B cell (primary cell): ENCODE measurements at regions not wholly inside any gene's neighbourhood (a gene's known extent, or its start where the extent isn't known, plus 50 kb on each side); places are given as distances from the start of the nearest gene placed in this dataset.
A peak's percentile ranks its signal among the peaks of the same experiment; 100 is the strongest.

Experiments used
- ATAC-seq: fragments of 200-7000 bp; cut with Tn5 transposase; one replicate; pipeline ENCODE4 v1.10.0; 2021; ENCODE audit warnings: low read depth, mild to moderate bottlenecking, moderate number of reproducible peaks, moderate library complexity
- CTCF ChIA-PET: fragments of 350-600 bp; sonication (Branson Sonifier 250); formaldehyde crosslinking; loops from one replicate; lab custom pipeline; 2021; ENCODE audit warnings: antibody characterized with exemption, inconsistent platforms; lab: Charles Lee
- POLR2A ChIA-PET: fragments of 350-600 bp; sonication (Branson Sonifier 250); formaldehyde crosslinking; loops from one replicate; lab custom pipeline; 2021; ENCODE audit warnings: antibody characterized with exemption; lab: Charles Lee
- DNase-seq: peaks from one replicate; pipeline ENCODE4 v3.0.0; 2013
- H2AFZ ChIP-seq: 2 replicates; pipeline ENCODE4 v1.6.1; 2012; ENCODE audit warnings: mild to moderate bottlenecking, low read depth, low read length; ENCODE audit not compliant: insufficient read depth, poor library complexity, severe bottlenecking
- H3K27ac ChIP-seq, 2 donors: 1 replicate in 1 of 2; 2 replicates in 1 of 2; pipeline ENCODE4 v1.5.1; 2012 to 2013; ENCODE audit warnings: low read length in 2 of 2, mild to moderate bottlenecking in 2 of 2, moderate library complexity in 1 of 2
- H3K27me3 ChIP-seq, 4 experiments: fragments of 200-600 bp in 1 of 4; sonication (generic) in 1 of 4; replicated peaks in 1 of 4; 1 replicate in 2 of 4; 2 replicates in 2 of 4; pipeline versions ENCODE4 v1.6.1 to v1.7.0; 2013 to 2016; ENCODE audit warnings: low read length in 3 of 4, mild to moderate bottlenecking in 2 of 4, mixed read lengths in 1 of 4, moderate library complexity in 1 of 4; ENCODE audit not compliant: insufficient read depth in 4 of 4, control insufficient read depth in 3 of 4; ENCODE audit errors: control extremely low read depth in 1 of 4
- H3K36me3 ChIP-seq, 2 experiments: replicated peaks in 1 of 2; 1 replicate in 1 of 2; 2 replicates in 1 of 2; pipeline versions ENCODE4 v1.6.1 to v1.7.1; 2013; ENCODE audit warnings: low read length in 1 of 2; ENCODE audit not compliant: insufficient read depth in 2 of 2, control insufficient read depth in 1 of 2; ENCODE audit errors: control extremely low read depth in 1 of 2, extremely low read depth in 1 of 2
- H3K4me1 ChIP-seq, 2 donors: fragments of 200-600 bp in 1 of 2; sonication (generic) in 1 of 2; 1 replicate in 1 of 2; 2 replicates in 1 of 2; pipeline versions ENCODE4 v1.5.1 to v1.6.1; 2013 to 2017; ENCODE audit warnings: low read length in 2 of 2; ENCODE audit not compliant: control insufficient read depth in 2 of 2, insufficient read depth in 2 of 2
- H3K4me2 ChIP-seq: replicated peaks from 2 replicates; pipeline ENCODE3; 2012; ENCODE audit warnings: mild to moderate bottlenecking, low read depth, low read length; ENCODE audit not compliant: poor library complexity, severe bottlenecking
- H3K4me3 ChIP-seq, 5 experiments: fragments of 200-600 bp in 1 of 5; sonication (generic) in 1 of 5; 1 replicate in 3 of 5; 2 replicates in 2 of 5; pipeline versions ENCODE4 v1.5.1 to v1.7.0; 2011 to 2016; ENCODE audit warnings: low read length in 4 of 5, mild to moderate bottlenecking in 4 of 5, low read depth in 2 of 5, control low read depth in 1 of 5, moderate library complexity in 1 of 5; ENCODE audit not compliant: insufficient read depth in 1 of 5; ENCODE audit errors: control extremely low read depth in 1 of 5, extremely low read depth in 1 of 5
- H3K79me2 ChIP-seq: fragments of 200-600 bp; sonication (generic); one replicate; pipeline ENCODE4 v1.6.0; 2016; ENCODE audit warnings: low read length; ENCODE audit not compliant: control insufficient read depth, insufficient read depth
- H3K9ac ChIP-seq: fragments of 200-600 bp; sonication (generic); 2 replicates; pipeline ENCODE4 v1.6.1; 2017; ENCODE audit warnings: mild to moderate bottlenecking, low read length, moderate library complexity
- H3K9me3 ChIP-seq, 3 donors: one replicate each; pipeline versions ENCODE4 v1.6.1 to v1.7.1; 2013; ENCODE audit warnings: low read length in 2 of 3; ENCODE audit not compliant: control insufficient read depth in 2 of 3, insufficient read depth in 1 of 3; ENCODE audit errors: control extremely low read depth in 1 of 3
- H4K20me1 ChIP-seq: 2 replicates; pipeline ENCODE4 v1.6.0; 2012; ENCODE audit warnings: mild to moderate bottlenecking, low read length; ENCODE audit not compliant: insufficient read depth, control insufficient read depth, poor library complexity, severe bottlenecking
- H3K27ac Mint-ChIP-seq: one replicate; pipeline ENCODE4 v1.8.0; 2021; ENCODE audit warnings: mixed read lengths
- H3K27me3 Mint-ChIP-seq: one replicate; pipeline ENCODE4 v1.8.0; 2021; ENCODE audit warnings: mixed read lengths
- H3K4me1 Mint-ChIP-seq: one replicate; pipeline ENCODE4 v1.8.0; 2021; ENCODE audit warnings: mixed read lengths
- H3K4me3 Mint-ChIP-seq: one replicate; pipeline ENCODE4 v1.8.0; 2021; ENCODE audit warnings: mixed read lengths
- H3K9me3 Mint-ChIP-seq: one replicate; pipeline ENCODE4 v1.8.0; 2022; ENCODE audit warnings: mixed read lengths; ENCODE audit not compliant: insufficient read depth
- EZH2 ChIP-seq: IDR thresholded peaks from 2 replicates; pipeline ENCODE4 v1.6.1; 2012; ENCODE audit warnings: borderline replicate concordance, low read depth, mild to moderate bottlenecking, moderate library complexity, low read length; ENCODE audit not compliant: insufficient read depth, poor library complexity, severe bottlenecking
- WGBS: methylation state at CpG from one replicate; pipeline ENCODE4 v1.1.5; 2013; ENCODE audit warnings: missing lambda C conversion rate; ENCODE audit not compliant: insufficient coverage; 5-methylcytosine and 5-hydroxymethylcytosine counted together
- intact Hi-C: fragments of 100-400 bp; cut with micrococcal nuclease; formaldehyde crosslinking; loops from one replicate; pipeline ENCODE4 v1.10.0; 2022
- TF ChIP-seq, protein P1 (sequence below): fragments of 200-600 bp; IDR thresholded peaks from one replicate; pipeline ENCODE4 v1.8.0; 2022; ENCODE audit warnings: antibody characterized with exemption, mild to moderate bottlenecking

DNA sequence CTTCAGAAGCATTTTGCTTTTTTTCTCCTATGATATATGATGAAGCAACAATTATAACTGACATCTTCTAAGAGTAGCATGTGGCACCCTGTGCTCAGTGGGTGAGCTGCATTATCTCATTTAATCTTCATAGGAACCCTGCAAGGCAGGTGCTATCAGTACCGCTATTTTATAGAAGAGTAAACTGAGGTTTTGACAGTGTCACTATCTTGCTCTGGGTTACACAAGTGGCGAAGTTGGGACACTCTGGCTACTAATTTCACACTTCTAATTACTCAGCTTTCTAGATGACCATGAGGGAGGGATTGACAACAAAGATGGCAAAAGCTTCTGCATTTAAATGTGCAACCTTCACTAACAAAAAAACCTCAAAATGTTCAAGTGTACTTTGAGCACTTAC, 76.9 kb upstream of the CAMK2D start:
- Mint-ChIP-seq H3K4me3 (no peak overlapping the region), H3K4me1 (peaks cover 9% of the 10 kb centered on the region), H3K27me3 (no peaks in the 10 kb centered on the region), H3K27ac (no peak overlapping the region), H3K9me3 (no peaks in the 10 kb centered on the region)
- ChIA-PET POLR2A (no interaction called here), CTCF (interaction anchor here (1.0 to 1.1 kb wide), 2 partner anchors 114 to 291 kb away, joined by 3 read pairs; no protein-coding TSS in a partner anchor)
- Histone ChIP-seq H4K20me1 (no peaks in the 10 kb centered on the region), H3K27ac (no peak overlapping the region), H3K9me3 (no peaks in the 10 kb centered on the region), H3K79me2 (no peaks in the 10 kb centered on the region), H2AFZ (no peak overlapping the region), H3K4me3 (no peak overlapping the region), H3K27me3 (no peaks in the 10 kb centered on the region), H3K9ac (no peak overlapping the region), H3K4me1 (peaks cover 4 to 9% of the 10 kb centered on the region in 2 donors), H3K4me2 (no peak overlapping the region), H3K36me3 (no peaks in the 10 kb centered on the region)
- intact Hi-C loops: no loop called here
- WGBS: no CpG with 5 or more reads among the region's 2 CpGs
- no peak for ATAC-seq
- DNase-seq: no peak
- TF ChIP-seq EZH2: no peak
- TF ChIP-seq, protein P1, sequence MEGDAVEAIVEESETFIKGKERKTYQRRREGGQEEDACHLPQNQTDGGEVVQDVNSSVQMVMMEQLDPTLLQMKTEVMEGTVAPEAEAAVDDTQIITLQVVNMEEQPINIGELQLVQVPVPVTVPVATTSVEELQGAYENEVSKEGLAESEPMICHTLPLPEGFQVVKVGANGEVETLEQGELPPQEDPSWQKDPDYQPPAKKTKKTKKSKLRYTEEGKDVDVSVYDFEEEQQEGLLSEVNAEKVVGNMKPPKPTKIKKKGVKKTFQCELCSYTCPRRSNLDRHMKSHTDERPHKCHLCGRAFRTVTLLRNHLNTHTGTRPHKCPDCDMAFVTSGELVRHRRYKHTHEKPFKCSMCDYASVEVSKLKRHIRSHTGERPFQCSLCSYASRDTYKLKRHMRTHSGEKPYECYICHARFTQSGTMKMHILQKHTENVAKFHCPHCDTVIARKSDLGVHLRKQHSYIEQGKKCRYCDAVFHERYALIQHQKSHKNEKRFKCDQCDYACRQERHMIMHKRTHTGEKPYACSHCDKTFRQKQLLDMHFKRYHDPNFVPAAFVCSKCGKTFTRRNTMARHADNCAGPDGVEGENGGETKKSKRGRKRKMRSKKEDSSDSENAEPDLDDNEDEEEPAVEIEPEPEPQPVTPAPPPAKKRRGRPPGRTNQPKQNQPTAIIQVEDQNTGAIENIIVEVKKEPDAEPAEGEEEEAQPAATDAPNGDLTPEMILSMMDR: no peak

DNA sequence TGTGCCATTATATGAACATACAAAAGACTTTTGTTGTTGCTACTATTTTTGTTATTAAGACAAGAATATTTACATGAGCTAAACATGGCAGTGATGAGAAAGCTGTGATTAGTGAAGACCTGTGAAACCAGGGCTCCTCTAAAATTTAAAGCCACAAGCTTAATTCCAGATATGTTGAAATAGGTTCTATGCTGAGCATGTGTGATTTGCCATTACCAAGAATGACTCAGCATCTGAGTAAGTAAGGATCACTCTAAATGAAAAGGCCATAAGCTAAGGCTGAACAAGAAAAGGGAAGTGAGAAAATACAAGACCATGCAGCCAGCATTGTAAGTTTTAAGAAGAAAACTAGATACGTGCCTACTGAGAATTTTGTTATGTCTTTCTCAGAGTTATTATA, 75.9 kb upstream of the CAMK2D start:
- Mint-ChIP-seq H3K27ac (no peak overlapping the region), H3K27me3 (no peaks in the 10 kb centered on the region), H3K4me3 (no peak overlapping the region), H3K4me1 (peaks cover 17% of the 10 kb centered on the region), H3K9me3 (no peaks in the 10 kb centered on the region)
- Histone ChIP-seq H3K9ac (no peak overlapping the region), H3K27me3 (no peaks in the 10 kb centered on the region), H3K9me3 (no peaks in the 10 kb centered on the region), H3K4me2 (no peak overlapping the region), H3K4me1 (peaks cover 7 to 20% of the 10 kb centered on the region in 2 donors), H3K79me2 (no peaks in the 10 kb centered on the region), H3K4me3 (no peak overlapping the region), H3K27ac (no peak overlapping the region), H4K20me1 (no peaks in the 10 kb centered on the region), H3K36me3 (no peaks in the 10 kb centered on the region), H2AFZ (no peak overlapping the region)
- TF ChIP-seq, protein P1: no peak
- TF ChIP-seq EZH2: no peak
- ChIA-PET CTCF (interaction anchor here (1.0 kb wide), 1 partner anchor 290 kb away, joined by 3 read pairs; no protein-coding TSS in a partner anchor), POLR2A (no interaction called here)
- intact Hi-C loops: no loop called here
- peak; percentile 48 for DNase-seq
- WGBS: no CpG with 5 or more reads among the region's 1 CpG
- ATAC-seq: peak; percentile 95
